EL (cell line): ENCODE measurements at regions not wholly inside any gene's neighbourhood (a gene's known extent, or its start where the extent isn't known, plus 50 kb on each side); places are given as distances from the start of the nearest gene placed in this dataset.

Experiments
- DNase-seq: peaks from one replicate; pipeline ENCODE4 v3.0.0-alpha.2; 2016

GRCh38 chr13:47310401-47310800, 413.5 kb upstream of the HTR2A start:
- no peak for DNase-seq

DNA sequence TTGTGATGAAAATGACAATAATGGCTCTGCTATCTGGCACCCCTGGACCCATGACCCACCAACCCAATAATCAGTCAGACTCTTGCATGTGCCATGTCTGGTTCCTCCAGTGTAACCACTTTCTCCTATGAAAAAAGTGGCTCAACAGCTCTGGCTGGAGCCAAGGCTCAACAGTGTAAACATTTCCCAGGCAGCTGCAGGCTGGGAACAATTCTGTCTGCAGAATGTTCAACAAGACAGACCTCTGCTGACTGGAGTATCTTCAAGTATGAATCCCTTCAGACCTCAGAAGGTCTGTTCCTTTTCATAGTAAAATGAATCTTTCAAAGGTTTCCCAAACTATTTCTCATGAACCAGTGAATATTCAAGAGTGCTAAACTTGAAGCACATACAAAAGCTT, 410.1 kb upstream of the HTR2A start:
- no peak for DNase-seq

GRCh38 chr13:47303626-47304025, 406.8 kb upstream of the HTR2A start:
- no peak for DNase-seq

DNA sequence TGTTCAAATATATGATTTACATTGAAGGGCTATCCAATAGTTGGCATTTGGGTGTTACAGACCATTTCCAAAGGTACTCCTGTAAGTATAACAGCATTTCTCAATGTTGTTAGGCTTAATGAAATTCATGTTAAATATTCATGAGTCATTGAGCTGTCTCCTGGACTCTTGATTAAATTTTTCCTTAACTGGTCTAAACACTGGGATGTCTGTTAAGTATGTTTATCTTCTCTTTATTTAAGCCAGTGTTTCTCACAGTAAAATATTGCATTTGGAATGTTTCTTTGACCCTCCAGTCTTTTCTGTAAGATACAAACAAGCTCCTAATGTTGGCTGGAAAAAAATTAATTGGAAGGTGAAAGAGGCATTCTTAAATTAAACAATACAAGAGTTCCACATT, 402.5 kb upstream of the HTR2A start:
- DNase-seq = no peak

- DNase-seq = no peak
Observed at GRCh38 chr13:47298506-47298905, 401.7 kb upstream of the HTR2A start.

DNA sequence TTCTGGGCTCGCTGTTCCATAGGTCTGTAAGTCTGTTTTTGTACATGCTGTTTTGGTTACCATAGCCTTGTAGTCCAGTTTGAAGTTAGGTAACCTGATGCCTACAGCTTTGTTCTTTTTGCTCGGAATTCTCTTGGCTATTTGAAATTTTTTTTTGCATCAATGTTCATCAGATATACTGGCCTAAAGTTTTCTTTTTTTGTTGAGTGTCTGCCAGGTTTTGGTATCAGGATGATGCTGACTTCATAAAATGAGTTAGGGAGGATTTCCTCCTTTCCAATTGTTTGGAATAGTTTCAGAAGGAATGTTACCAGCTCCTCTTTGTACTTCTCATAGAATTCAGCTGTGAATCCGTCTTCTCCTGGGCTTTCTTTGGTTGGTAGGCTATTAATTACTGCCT, 397.8 kb upstream of the HTR2A start:
- no peak for DNase-seq

DNA sequence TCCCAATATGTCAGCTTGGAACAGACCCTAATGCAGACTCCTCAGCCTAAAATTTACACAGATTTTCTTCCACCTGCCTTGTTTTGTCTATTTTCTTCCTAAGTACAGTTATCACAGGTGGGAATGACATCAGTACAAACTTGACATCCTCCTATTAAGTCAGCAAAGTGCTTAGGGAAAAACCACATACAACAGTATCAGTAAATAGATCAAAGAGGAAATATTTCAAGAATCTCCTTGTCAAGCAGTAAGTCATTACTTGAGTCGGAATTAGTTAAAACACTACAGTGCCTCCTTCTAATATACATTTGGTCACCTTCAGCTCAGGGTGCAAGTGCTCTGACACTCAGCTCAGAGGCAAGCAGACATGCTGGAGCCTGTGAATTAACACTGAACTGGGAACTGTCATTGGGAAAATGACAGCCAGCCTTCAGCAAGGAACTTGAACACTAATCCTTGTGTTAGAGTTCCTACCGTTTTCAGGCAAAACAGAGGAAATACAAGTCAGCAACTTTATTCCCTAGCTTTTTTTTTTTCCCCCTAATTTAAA, 394.3 kb upstream of the HTR2A start:
- no peak for DNase-seq

GRCh38 chr13:47289567-47289966, 392.7 kb upstream of the HTR2A start:
- DNase-seq = peak; percentile 11

- DNase-seq = no peak
Observed at GRCh38 chr13:47288546-47288945, 391.7 kb upstream of the HTR2A start.

DNA sequence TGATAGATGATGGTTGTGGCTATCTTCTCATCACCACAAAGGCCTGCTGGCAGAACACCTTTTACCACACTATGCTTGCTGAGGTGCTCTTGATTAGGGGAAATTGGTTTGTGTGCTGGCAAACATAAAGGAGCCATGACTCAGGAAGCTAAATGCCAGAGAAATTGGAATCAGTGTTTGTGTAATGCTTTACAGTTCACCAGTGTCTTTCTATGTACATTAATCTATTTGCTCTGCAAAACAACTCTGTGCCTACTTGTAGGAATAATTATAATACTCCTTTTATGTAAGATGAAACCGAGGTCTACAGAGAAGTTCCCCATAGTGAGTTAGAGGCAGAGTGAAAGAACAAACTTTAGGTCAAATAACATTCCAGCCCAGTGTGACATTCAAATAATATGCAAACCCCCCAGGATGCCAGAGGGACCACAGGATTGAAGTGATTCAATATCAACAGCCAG, 390.5 kb upstream of the HTR2A start:
- DNase-seq = peak; percentile 52

- no peak for DNase-seq
Observed at GRCh38 chr13:47281991-47282390, 385.1 kb upstream of the HTR2A start.

GRCh38 chr13:47279920-47280319, 383.1 kb upstream of the HTR2A start:
- DNase-seq = no peak

GRCh38 chr13:47277774-47278173, 380.9 kb upstream of the HTR2A start:
- peak; percentile 17 for DNase-seq

GRCh38 chr13:47268270-47268669, 371.4 kb upstream of the HTR2A start:
- DNase-seq = no peak

DNA sequence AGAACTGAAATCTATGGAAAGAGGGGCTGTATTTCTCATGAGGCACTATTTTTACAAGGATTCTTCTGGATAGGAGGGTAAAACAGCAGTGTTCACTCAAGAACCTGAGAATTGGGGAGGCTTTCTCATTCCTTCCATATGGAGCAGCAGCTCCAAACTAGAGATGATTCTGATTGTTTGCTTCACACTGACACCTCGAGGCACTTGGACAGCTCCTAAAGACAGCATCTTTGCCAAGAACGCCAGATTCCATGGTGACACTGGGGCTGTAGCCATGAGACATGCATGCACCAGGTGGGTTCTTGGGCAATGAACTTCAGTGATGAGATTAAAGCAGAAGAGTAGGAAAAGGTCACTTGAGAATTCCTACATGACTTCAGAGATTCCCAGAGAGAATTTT, 361.5 kb upstream of the HTR2A start:
- DNase-seq = no peak

DNA sequence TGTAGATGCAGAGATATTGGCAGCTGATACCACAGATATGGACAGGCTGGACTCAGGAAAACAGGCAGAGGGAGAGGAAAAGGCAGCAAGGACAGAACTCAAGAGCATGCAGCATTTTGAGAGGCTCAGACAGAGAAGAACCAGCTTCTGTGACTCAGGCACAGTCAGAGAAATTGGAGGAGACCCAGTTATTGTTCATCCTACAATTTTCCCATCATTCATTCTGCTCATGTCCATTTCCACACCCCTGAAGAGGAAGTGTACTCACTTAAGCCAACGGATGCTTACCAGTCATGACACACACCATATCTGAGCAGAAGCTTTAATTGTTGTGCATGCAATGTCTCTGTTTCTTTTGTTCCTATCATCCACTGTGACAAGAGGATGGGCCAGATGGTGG, 359.8 kb upstream of the HTR2A start:
- DNase-seq = peak; percentile 68

- no peak for DNase-seq
Observed at GRCh38 chr13:47252627-47253026, 355.8 kb upstream of the HTR2A start.

- DNase-seq = no peak
Observed at GRCh38 chr13:47251771-47252170, 354.9 kb upstream of the HTR2A start.

DNA sequence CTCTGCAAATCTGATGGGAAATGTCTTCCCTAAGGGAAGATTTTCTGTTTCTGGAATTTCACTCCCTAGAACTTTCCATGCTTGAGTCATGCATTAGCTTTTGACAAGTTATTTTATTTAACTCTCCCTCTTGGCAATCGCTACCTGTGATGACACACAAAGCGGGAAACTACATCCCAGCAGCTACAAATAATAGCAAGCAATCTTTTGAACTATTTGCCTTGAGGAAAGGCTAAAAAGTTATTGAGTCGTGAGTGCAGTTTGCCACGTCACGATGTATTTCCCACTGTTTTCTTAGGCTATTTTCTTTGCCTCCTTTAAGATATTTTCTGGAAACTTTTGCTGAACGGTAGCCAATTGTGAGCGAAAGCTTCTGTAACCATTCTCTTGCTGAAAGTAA, 353.3 kb upstream of the HTR2A start:
- peak; percentile 26 for DNase-seq

DNA sequence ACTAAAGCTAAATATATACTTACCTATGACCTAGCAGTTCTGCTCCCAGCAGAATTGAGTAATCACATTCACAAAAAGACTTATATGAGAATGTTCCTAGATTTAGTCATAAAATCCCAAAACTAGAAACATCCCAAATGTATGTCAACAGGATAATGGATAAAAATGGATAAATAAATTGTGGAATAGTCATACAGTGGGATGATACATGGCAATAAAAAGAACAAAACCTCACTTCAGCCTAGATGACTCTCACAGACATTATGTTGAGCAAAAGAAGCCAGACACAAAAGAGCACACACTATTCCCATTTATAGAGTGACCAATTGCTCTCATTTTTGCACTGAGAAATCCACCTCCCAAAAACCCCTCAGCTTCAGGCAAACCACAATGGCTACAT, 352.4 kb upstream of the HTR2A start:
- no peak for DNase-seq

DNA sequence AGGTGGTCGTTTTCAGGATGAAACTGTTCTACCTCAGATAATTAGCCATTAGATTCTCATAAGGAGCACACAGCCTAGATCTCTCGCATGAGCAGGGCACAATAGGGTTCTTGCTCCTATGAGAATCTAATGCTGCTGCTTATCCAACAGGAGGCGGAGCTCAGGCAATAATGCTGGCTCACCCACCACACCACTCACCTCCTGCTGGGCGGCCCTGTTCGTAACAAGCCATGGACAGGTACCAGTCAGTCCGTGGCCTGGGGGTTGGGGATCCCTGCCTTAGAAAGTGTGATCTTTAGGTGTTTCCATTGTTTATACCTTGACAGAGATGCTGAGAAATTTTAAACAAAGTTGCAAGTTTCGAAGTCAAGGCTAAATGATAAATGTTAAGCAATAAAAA, 344.6 kb upstream of the HTR2A start:
- no peak for DNase-seq

DNA sequence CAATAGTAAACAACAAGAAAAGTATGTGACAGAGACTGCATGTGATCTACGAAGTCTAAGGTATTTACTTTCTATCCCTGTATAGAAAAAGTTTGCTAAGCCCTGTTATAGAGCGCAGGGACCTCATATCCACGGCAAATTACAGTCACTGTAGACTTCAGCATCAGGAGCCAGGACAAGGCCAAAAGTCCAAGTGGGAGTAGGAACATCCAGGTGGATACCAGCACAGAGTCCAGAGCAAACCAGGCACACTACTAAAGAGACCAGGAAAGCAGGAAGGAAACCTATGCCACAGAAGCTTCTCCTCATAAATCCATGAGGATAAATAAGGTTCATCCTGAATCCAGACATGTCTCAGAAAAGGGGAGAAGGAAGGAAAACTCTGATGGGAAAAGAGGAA, 342.2 kb upstream of the HTR2A start:
- no peak for DNase-seq

- DNase-seq = no peak
Observed at GRCh38 chr13:47237571-47237970, 340.7 kb upstream of the HTR2A start.

- no peak for DNase-seq
Observed at GRCh38 chr13:47233734-47234133, 336.9 kb upstream of the HTR2A start.

- no peak for DNase-seq
Observed at GRCh38 chr13:47232516-47232915, 335.7 kb upstream of the HTR2A start.

- DNase-seq = no peak
Observed at GRCh38 chr13:47230155-47230554, 333.3 kb upstream of the HTR2A start.
